ENCODE measurements at regions not wholly inside any gene's neighbourhood (a gene's known extent, or its start where the extent isn't known, plus 50 kb on each side); places are given as distances from the start of the nearest gene placed in this dataset.

DNA sequence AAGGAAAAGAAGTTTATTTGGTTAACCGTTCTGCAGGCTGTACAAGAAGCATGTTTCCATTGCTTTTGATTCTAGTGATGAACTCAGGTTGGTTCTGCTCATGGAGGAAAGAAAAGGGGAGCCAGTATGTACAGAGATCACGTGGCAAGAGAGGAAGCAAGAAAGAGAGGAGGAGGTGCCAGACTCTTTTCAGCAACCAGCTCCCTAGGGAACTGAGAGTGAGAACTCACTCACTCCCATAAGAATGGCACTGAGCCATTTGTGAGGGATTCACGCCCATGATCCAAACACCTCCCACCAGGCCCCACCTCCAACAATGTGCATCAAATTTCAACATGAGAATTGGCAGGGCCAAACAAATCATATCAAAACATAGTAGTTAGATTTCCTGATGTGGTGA lies 649.1 kb downstream of the EPM2A start:
- WGBS, 2 donors = 41 to 43% methylated on average over 3 of the region's 3 CpGs
- intact Hi-C loops (cut with DNase I) = no loop called here
- no peak for FAIRE-seq
- Histone ChIP-seq H3K27me3 (no peaks in the 10 kb centered on the region), H3K27ac (no peak overlapping the region), H3K36me3 (no peaks in the 10 kb centered on the region), H3K4me3 (no peak overlapping the region), H3K9me3 (no peaks in the 10 kb centered on the region), H3K4me1 (no peaks in the 10 kb centered on the region)
- no peak for DNase-seq
- TF ChIP-seq, protein P1, sequence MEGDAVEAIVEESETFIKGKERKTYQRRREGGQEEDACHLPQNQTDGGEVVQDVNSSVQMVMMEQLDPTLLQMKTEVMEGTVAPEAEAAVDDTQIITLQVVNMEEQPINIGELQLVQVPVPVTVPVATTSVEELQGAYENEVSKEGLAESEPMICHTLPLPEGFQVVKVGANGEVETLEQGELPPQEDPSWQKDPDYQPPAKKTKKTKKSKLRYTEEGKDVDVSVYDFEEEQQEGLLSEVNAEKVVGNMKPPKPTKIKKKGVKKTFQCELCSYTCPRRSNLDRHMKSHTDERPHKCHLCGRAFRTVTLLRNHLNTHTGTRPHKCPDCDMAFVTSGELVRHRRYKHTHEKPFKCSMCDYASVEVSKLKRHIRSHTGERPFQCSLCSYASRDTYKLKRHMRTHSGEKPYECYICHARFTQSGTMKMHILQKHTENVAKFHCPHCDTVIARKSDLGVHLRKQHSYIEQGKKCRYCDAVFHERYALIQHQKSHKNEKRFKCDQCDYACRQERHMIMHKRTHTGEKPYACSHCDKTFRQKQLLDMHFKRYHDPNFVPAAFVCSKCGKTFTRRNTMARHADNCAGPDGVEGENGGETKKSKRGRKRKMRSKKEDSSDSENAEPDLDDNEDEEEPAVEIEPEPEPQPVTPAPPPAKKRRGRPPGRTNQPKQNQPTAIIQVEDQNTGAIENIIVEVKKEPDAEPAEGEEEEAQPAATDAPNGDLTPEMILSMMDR (IDR thresholded peaks at IDR 0.05) = no peak
- no peak for ATAC-seq

DNA sequence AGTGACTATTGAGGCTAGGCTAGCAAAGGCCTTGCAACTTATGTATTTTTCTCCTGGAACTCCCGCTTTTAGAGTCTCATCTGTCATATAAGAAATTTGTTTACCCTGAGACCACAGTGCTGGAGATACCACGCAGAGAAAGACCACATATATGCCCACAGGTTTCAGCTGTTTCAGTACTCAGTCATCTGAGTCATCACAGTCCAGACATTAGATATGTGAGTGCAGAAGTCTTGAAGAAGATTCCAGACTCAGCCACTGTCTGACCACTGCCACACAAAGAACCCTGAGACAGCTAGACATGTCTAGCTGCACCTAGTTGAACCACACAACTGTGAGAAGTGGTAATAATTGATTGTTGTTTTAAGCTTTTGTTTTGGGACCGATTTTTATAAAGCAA lies 648.3 kb downstream of the EPM2A start:
- intact Hi-C loops (cut with DNase I) = no loop called here
- H3K27ac ChIP-seq = no peak overlapping the region
- FAIRE-seq (no peak), DNase-seq (no peak), ATAC-seq (no peak)
- H3K4me1 ChIP-seq = no peaks in the 10 kb centered on the region
- H3K27me3 ChIP-seq = no peaks in the 10 kb centered on the region
- no peaks in the 10 kb centered on the region for H3K36me3 ChIP-seq
- H3K4me3 ChIP-seq = no peak overlapping the region
- TF ChIP-seq, protein P1 (IDR thresholded peaks at IDR 0.05) = no peak
- no peaks in the 10 kb centered on the region for H3K9me3 ChIP-seq
- 67 to 70% methylated on average over 3 of the region's 3 CpGs for WGBS, 2 donors

DNA sequence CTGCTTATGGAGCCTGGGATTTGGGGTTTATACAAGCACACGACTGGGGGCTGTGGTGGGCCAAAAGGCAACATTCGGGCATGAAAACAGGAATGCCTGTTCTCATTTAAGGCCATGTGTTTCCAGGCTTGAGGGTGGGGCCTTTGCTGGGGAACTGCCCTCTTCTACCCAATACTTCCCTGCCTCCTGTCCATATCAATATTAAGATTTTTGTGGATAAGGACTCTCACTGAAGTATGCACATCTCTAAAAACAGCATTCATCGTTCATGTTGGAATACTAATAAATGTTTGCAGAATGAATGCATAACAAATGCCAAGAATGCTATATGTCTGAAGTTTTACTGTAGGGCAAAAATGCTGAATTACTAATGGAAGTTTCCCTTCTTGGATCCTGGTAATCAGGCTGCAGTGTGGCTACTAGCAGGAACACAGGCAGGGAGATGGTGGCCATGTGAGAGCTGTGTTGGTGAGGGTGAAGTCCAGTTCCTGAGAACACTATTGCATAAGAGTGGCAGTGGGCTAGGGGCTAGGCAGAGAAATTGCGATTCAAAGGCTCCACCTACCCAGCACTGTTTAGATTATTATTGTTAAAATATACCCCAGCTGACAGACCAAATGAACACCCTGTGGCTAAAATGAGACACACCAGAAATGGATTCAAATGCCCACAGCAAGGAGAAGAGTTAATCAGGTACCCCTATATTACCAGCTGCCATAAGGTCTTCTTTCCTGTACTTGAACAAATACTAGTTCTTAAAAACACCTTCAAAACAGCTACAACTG lies 644.3 kb downstream of the EPM2A start:
- TF ChIP-seq, protein P1 (IDR thresholded peaks at IDR 0.05) = no peak
- Histone ChIP-seq H3K4me3 (no peak overlapping the region), H3K4me1 (no peaks in the 10 kb centered on the region), H3K9me3 (no peaks in the 10 kb centered on the region), H3K27ac (no peak overlapping the region), H3K36me3 (no peaks in the 10 kb centered on the region), H3K27me3 (no peaks in the 10 kb centered on the region)
- intact Hi-C loops (cut with DNase I) = no loop called here
- DNase-seq (no peak), FAIRE-seq (no peak), ATAC-seq (peak in 2 of 4 donors; percentile 54 to 59)
- WGBS, 2 donors = 69 to 80% methylated on average over 4 of the region's 4 CpGs

DNA sequence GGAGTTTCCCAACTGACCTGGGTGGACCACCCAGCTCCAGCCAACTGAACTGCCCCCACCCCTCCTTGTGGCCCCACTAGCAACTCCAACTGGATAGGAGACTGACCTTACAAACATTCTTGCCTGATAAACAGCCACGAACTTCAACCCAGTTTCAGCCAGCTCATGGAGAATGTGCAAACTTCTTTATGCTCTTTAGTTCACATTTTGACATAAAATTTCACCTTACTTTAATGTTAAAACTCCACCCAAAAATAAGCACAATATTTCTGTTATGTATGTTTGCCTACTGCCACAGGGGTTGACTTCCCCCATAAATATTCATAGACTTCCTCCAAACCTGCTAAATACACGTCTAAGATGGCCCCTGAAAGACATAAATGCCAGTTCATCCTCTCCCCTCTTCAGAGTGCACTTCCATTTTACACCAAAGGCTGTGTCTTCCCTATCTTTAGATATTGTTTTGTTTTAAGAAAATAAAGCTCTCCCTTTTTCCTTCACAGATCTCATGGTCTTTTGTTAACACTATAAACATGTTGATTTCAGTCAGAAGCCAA lies 643.7 kb downstream of the EPM2A start:
- H3K36me3 ChIP-seq = no peaks in the 10 kb centered on the region
- intact Hi-C loops (cut with DNase I) = no loop called here
- DNase-seq = no peak
- no peak overlapping the region for H3K27ac ChIP-seq
- no peak for FAIRE-seq
- H3K27me3 ChIP-seq = no peaks in the 10 kb centered on the region
- no peaks in the 10 kb centered on the region for H3K4me1 ChIP-seq
- TF ChIP-seq, protein P1 (IDR thresholded peaks at IDR 0.05) = no peak
- WGBS, 2 donors = 54 to 57% methylated on average over 2 of the region's 2 CpGs
- no peaks in the 10 kb centered on the region for H3K9me3 ChIP-seq
- ATAC-seq = no peak
- no peak overlapping the region for H3K4me3 ChIP-seq

DNA sequence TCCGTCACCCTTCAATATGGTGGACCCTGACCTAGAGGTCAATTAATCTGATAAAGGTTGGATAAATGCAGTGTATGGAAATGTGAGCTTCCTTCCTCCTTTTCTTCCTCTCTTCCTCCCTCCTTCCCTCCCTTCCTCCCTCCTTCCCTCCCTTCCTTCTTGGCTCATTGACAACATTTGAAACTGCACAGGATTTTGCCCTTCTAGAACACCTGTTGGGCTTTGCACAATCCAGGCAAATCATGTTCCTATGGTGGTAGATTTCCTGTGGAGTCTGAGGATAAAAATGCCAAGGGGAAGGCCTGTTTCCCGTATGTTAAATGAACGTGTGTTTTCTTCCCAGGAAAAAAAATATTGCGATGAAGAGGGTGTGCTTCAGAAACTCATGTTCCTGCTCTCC lies 642.8 kb downstream of the EPM2A start:
- Histone ChIP-seq H3K9me3 (no peaks in the 10 kb centered on the region), H3K4me1 (no peaks in the 10 kb centered on the region), H3K27me3 (no peaks in the 10 kb centered on the region), H3K36me3 (no peaks in the 10 kb centered on the region), H3K27ac (no peak overlapping the region), H3K4me3 (no peak overlapping the region)
- TF ChIP-seq, protein P1 (IDR thresholded peaks at IDR 0.05) = no peak
- DNase-seq (no peak), FAIRE-seq (no peak), ATAC-seq (no peak)
- intact Hi-C loops (cut with DNase I) = no loop called here
- WGBS, 2 donors = 77 to 80% methylated on average over 4 of the region's 4 CpGs
